ENCODE measurements at regions not wholly inside any gene's neighbourhood (a gene's known extent, or its start where the extent isn't known, plus 50 kb on each side); places are given as distances from the start of the nearest gene placed in this dataset.

- Mint-ChIP-seq H3K27ac (no peak overlapping the region), H3K4me3 (no peak overlapping the region)
- no peak for ATAC-seq
Measured at GRCh38 chr12:9387450-9387849, 179.3 kb upstream of the PZP start.

More at GRCh38 chr12:9387450-9387849, 179.3 kb upstream of the PZP start:
- Histone ChIP-seq H3F3A (replicated peaks; ENCODE audit: low read depth) (no peaks in the 10 kb centered on the region), H3K4me3 (no peak overlapping the region), H3K4me1 (ENCODE audit: insufficient read depth) (peaks cover 8% of the 10 kb centered on the region; the same call in 1 of the 2 replicates), H3K27ac (ENCODE audit: low read depth) (no peak overlapping the region), H2AFZ (no peak overlapping the region), H3K4me2 (no peak overlapping the region), H3K27me3 (ENCODE audit: insufficient read depth) (no peaks in the 10 kb centered on the region), H3K79me2 (replicated peaks; ENCODE audit: insufficient read depth) (no peaks in the 10 kb centered on the region), H3K9me2 (ENCODE audit: insufficient read depth) (no peaks in the 10 kb centered on the region), H4K20me1 (replicated peaks; ENCODE audit: insufficient read depth) (no peaks in the 10 kb centered on the region), H3K36me3 (ENCODE audit: insufficient read depth) (no peaks in the 10 kb centered on the region)
- TF ChIP-seq NANOG (IDR thresholded peaks at IDR 0.05; ENCODE audit: borderline replicate concordance), result no peak
- TF ChIP-seq JUNB (IDR thresholded peaks at IDR 0.05; ENCODE audit: unreplicated experiment), result no peak
- TF ChIP-seq, protein P1, sequence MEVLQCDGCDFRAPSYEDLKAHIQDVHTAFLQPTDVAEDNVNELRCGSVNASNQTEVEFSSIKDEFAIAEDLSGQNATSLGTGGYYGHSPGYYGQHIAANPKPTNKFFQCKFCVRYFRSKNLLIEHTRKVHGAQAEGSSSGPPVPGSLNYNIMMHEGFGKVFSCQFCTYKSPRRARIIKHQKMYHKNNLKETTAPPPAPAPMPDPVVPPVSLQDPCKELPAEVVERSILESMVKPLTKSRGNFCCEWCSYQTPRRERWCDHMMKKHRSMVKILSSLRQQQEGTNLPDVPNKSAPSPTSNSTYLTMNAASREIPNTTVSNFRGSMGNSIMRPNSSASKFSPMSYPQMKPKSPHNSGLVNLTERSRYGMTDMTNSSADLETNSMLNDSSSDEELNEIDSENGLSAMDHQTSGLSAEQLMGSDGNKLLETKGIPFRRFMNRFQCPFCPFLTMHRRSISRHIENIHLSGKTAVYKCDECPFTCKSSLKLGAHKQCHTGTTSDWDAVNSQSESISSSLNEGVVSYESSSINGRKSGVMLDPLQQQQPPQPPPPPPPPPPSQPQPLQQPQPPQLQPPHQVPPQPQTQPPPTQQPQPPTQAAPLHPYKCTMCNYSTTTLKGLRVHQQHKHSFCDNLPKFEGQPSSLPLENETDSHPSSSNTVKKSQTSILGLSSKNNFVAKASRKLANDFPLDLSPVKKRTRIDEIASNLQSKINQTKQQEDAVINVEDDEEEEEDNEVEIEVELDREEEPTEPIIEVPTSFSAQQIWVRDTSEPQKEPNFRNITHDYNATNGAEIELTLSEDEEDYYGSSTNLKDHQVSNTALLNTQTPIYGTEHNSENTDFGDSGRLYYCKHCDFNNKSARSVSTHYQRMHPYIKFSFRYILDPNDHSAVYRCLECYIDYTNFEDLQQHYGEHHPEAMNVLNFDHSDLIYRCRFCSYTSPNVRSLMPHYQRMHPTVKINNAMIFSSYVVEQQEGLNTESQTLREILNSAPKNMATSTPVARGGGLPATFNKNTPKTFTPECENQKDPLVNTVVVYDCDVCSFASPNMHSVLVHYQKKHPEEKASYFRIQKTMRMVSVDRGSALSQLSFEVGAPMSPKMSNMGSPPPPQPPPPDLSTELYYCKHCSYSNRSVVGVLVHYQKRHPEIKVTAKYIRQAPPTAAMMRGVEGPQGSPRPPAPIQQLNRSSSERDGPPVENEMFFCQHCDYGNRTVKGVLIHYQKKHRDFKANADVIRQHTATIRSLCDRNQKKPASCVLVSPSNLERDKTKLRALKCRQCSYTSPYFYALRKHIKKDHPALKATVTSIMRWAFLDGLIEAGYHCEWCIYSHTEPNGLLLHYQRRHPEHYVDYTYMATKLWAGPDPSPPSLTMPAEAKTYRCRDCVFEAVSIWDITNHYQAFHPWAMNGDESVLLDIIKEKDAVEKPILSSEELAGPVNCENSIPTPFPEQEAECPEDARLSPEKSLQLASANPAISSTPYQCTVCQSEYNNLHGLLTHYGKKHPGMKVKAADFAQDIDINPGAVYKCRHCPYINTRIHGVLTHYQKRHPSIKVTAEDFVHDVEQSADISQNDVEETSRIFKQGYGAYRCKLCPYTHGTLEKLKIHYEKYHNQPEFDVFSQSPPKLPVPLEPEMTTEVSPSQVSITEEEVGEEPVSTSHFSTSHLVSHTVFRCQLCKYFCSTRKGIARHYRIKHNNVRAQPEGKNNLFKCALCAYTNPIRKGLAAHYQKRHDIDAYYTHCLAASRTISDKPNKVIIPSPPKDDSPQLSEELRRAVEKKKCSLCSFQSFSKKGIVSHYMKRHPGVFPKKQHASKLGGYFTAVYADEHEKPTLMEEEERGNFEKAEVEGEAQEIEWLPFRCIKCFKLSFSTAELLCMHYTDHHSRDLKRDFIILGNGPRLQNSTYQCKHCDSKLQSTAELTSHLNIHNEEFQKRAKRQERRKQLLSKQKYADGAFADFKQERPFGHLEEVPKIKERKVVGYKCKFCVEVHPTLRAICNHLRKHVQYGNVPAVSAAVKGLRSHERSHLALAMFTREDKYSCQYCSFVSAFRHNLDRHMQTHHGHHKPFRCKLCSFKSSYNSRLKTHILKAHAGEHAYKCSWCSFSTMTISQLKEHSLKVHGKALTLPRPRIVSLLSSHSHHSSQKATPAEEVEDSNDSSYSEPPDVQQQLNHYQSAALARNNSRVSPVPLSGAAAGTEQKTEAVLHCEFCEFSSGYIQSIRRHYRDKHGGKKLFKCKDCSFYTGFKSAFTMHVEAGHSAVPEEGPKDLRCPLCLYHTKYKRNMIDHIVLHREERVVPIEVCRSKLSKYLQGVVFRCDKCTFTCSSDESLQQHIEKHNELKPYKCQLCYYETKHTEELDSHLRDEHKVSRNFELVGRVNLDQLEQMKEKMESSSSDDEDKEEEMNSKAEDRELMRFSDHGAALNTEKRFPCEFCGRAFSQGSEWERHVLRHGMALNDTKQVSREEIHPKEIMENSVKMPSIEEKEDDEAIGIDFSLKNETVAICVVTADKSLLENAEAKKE (CRISPR knock-in tag; IDR thresholded peaks at IDR 0.05), result no peak
- TF ChIP-seq POLR2AphosphoS5 (IDR thresholded peaks at IDR 0.05; ENCODE audit: low read depth), result no peak
- no peak for TF ChIP-seq CREB1 (CRISPR knock-in tag; IDR thresholded peaks at IDR 0.05; ENCODE audit: low read depth)
- TF ChIP-seq ZNF331 (CRISPR knock-in tag; IDR thresholded peaks at IDR 0.05; ENCODE audit: low read depth), result no peak
- no peak for TF ChIP-seq EZH2 (IDR thresholded peaks at IDR 0.05; ENCODE audit: low read depth, unreplicated experiment)
- TF ChIP-seq, protein P2, sequence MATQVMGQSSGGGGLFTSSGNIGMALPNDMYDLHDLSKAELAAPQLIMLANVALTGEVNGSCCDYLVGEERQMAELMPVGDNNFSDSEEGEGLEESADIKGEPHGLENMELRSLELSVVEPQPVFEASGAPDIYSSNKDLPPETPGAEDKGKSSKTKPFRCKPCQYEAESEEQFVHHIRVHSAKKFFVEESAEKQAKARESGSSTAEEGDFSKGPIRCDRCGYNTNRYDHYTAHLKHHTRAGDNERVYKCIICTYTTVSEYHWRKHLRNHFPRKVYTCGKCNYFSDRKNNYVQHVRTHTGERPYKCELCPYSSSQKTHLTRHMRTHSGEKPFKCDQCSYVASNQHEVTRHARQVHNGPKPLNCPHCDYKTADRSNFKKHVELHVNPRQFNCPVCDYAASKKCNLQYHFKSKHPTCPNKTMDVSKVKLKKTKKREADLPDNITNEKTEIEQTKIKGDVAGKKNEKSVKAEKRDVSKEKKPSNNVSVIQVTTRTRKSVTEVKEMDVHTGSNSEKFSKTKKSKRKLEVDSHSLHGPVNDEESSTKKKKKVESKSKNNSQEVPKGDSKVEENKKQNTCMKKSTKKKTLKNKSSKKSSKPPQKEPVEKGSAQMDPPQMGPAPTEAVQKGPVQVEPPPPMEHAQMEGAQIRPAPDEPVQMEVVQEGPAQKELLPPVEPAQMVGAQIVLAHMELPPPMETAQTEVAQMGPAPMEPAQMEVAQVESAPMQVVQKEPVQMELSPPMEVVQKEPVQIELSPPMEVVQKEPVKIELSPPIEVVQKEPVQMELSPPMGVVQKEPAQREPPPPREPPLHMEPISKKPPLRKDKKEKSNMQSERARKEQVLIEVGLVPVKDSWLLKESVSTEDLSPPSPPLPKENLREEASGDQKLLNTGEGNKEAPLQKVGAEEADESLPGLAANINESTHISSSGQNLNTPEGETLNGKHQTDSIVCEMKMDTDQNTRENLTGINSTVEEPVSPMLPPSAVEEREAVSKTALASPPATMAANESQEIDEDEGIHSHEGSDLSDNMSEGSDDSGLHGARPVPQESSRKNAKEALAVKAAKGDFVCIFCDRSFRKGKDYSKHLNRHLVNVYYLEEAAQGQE (IDR thresholded peaks at IDR 0.05; ENCODE audit: unreplicated experiment), result no peak
- no peak for TF ChIP-seq ETS1 (IDR thresholded peaks at IDR 0.05)
- TF ChIP-seq STAT1 (IDR thresholded peaks at IDR 0.05; ENCODE audit: unreplicated experiment), result no peak
- TF ChIP-seq, protein P3, sequence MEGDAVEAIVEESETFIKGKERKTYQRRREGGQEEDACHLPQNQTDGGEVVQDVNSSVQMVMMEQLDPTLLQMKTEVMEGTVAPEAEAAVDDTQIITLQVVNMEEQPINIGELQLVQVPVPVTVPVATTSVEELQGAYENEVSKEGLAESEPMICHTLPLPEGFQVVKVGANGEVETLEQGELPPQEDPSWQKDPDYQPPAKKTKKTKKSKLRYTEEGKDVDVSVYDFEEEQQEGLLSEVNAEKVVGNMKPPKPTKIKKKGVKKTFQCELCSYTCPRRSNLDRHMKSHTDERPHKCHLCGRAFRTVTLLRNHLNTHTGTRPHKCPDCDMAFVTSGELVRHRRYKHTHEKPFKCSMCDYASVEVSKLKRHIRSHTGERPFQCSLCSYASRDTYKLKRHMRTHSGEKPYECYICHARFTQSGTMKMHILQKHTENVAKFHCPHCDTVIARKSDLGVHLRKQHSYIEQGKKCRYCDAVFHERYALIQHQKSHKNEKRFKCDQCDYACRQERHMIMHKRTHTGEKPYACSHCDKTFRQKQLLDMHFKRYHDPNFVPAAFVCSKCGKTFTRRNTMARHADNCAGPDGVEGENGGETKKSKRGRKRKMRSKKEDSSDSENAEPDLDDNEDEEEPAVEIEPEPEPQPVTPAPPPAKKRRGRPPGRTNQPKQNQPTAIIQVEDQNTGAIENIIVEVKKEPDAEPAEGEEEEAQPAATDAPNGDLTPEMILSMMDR (conservative IDR thresholded peaks at IDR 0.05; ENCODE audit: low read depth in 2 of 2), result no peak
- TF ChIP-seq ZNF114 (CRISPR knock-in tag; IDR thresholded peaks at IDR 0.05), result no peak
- no peak for TF ChIP-seq EZH2phosphoT487 (IDR thresholded peaks at IDR 0.05; ENCODE audit: unreplicated experiment)
- peaks cover 2% of the 10 kb centered on the region; the same call in 1 of the 3 replicates for H3K9me3 Mint-ChIP-seq
- no peaks in the 10 kb centered on the region for H3K36me3 Mint-ChIP-seq (ENCODE audit: low read depth)
- peaks cover 12% of the 10 kb centered on the region for H3K4me1 Mint-ChIP-seq
- peaks cover 8% of the 10 kb centered on the region for H3K27me3 Mint-ChIP-seq (ENCODE audit: insufficient read depth, low read depth, poor library complexity)
- DNase-seq (ENCODE audit: low spot score), result no peak

Measured in GM23338 (cell line).